T-helper 1 cell treated with Interleukin-12 subunit alpha and Interleukin-12 subunit beta and Interleukin-4 antibody, amounts not matched to agents 30 μg/mL and 1 μg/mL, for 36 hours (primary cell): ENCODE measurements at regions not wholly inside any gene's neighbourhood (a gene's known extent, or its start where the extent isn't known, plus 50 kb on each side); places are given as distances from the start of the nearest gene placed in this dataset.
"Not testable (repeated sequence)": the region's sequence is repeated elsewhere in the genome, so short reads cannot be mapped to it uniquely, and the experiment has no call there.

Experiments
- H3K27ac Mint-ChIP-seq: one replicate; pipeline ENCODE4 v1.8.0; 2021; ENCODE audit warnings: mild to moderate bottlenecking, mixed read lengths
- H3K27me3 Mint-ChIP-seq: one replicate; pipeline ENCODE4 v1.8.0; 2021; ENCODE audit warnings: low read depth, mixed read lengths
- H3K36me3 Mint-ChIP-seq: one replicate; pipeline ENCODE4 v1.8.0; 2021; ENCODE audit warnings: low read depth, mixed read lengths
- H3K4me1 Mint-ChIP-seq: one replicate; pipeline ENCODE4 v1.8.0; 2021; ENCODE audit warnings: low read depth, mixed read lengths
- H3K4me3 Mint-ChIP-seq: one replicate; pipeline ENCODE4 v1.8.0; 2021; ENCODE audit warnings: mild to moderate bottlenecking, moderate library complexity, mixed read lengths
- H3K9me3 Mint-ChIP-seq: one replicate; pipeline ENCODE4 v1.8.0; 2021; ENCODE audit warnings: mixed read lengths

DNA sequence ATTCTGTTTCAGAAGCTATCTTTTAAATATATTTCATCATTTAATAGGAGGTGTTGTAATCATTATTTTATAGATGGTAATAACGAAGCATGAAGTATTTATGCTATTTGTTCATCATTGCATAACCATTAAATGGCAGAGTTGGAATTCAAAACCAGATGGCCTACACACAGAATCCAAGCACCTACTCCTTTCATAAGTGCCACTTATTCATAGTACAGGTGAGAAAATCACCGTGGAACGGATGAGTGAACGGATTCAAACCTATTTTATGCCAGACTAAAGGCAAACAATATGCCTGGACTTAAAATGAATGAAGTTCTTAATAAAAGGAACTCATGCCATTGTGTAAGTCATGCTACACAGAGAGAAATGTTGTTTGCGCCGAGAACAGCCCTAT lies 397.9 kb upstream of the ADGRB3 start:
- Mint-ChIP-seq H3K4me3 (no peak overlapping the region), H3K9me3 (no peaks in the 10 kb centered on the region)

DNA sequence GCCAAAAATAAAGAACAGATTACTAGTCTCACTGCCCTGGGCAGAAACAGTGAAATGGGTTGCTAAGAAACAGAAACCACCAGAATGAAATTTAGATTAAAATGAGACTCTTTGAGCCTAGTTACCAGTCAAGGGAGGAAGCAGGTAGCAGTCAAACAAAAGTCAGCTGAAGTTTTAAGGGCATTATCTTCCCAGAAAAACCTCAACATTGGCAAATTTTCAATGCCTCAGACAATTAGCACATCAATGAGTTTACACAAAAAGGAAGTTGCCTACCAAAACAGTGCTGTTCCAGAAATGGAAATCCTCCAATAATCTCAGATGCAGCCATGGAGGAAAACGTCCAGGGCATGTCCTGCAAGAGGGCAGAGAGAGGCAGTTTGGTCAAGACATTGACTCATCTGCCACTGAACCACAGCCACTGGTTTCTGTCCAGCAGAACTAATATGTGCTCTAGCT lies 399.7 kb upstream of the ADGRB3 start:
- Mint-ChIP-seq H3K4me3 (no peak overlapping the region), H3K27me3 (no peaks in the 10 kb centered on the region), H3K4me1 (no peaks in the 10 kb centered on the region), H3K27ac (no peak overlapping the region), H3K36me3 (no peaks in the 10 kb centered on the region), H3K9me3 (no peaks in the 10 kb centered on the region)

More for the DNA sequence above, 397.9 kb upstream of the ADGRB3 start:
- no peaks in the 10 kb centered on the region for H3K27me3 Mint-ChIP-seq
- H3K27ac Mint-ChIP-seq = no peak overlapping the region
- no peaks in the 10 kb centered on the region for H3K36me3 Mint-ChIP-seq
- no peaks in the 10 kb centered on the region for H3K4me1 Mint-ChIP-seq

DNA sequence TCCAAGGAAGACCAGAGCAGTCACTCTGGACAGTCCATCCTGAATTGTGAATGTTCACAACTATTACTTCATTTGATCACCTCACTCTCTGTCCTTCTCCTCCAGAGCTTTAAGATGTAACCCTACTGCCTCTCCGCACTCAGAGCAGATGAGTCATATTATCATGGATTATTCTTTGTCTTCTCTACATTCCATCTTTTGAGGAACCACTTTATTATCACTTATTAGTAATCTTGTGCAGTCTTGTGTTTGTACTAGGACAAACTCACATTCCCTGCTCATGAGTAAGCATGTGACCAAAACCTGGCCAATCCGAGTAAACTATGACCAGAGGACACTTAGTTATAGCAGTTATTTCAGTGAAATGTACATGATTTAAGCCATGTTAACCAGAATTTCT lies 401.5 kb upstream of the ADGRB3 start:
- Mint-ChIP-seq H3K4me3 (no peak overlapping the region), H3K27me3 (no peaks in the 10 kb centered on the region), H3K36me3 (no peaks in the 10 kb centered on the region), H3K4me1 (no peaks in the 10 kb centered on the region), H3K27ac (no peak overlapping the region), H3K9me3 (no peaks in the 10 kb centered on the region)

GRCh38 chr6:68229566-68229965 lies 405.5 kb upstream of the ADGRB3 start:
- no peak overlapping the region for H3K4me3 Mint-ChIP-seq
- H3K36me3 Mint-ChIP-seq = no peaks in the 10 kb centered on the region
- H3K27ac Mint-ChIP-seq = no peak overlapping the region
- H3K4me1 Mint-ChIP-seq = no peaks in the 10 kb centered on the region
- no peaks in the 10 kb centered on the region for H3K9me3 Mint-ChIP-seq
- no peaks in the 10 kb centered on the region for H3K27me3 Mint-ChIP-seq

- no peak overlapping the region for H3K4me3 Mint-ChIP-seq
- H3K9me3 Mint-ChIP-seq = no peaks in the 10 kb centered on the region
- no peaks in the 10 kb centered on the region for H3K36me3 Mint-ChIP-seq
- H3K4me1 Mint-ChIP-seq = no peaks in the 10 kb centered on the region
- H3K27me3 Mint-ChIP-seq = no peaks in the 10 kb centered on the region
- H3K27ac Mint-ChIP-seq = no peak overlapping the region
These were observed 408.6 kb upstream of the ADGRB3 start for GRCh38 chr6:68226460-68226859.

- Mint-ChIP-seq H3K27ac (no peak overlapping the region), H3K9me3 (no peaks in the 10 kb centered on the region), H3K4me1 (no peaks in the 10 kb centered on the region), H3K4me3 (no peak overlapping the region), H3K36me3 (no peaks in the 10 kb centered on the region), H3K27me3 (no peaks in the 10 kb centered on the region)
These were observed 409.4 kb upstream of the ADGRB3 start for GRCh38 chr6:68225729-68226128.

GRCh38 chr6:68211242-68211795 lies 423.8 kb upstream of the ADGRB3 start:
- Mint-ChIP-seq H3K27me3 (no peaks in the 10 kb centered on the region), H3K36me3 (no peaks in the 10 kb centered on the region), H3K4me1 (no peaks in the 10 kb centered on the region), H3K4me3 (no peak overlapping the region), H3K27ac (no peak overlapping the region), H3K9me3 (peaks cover 22% of the 10 kb centered on the region)

DNA sequence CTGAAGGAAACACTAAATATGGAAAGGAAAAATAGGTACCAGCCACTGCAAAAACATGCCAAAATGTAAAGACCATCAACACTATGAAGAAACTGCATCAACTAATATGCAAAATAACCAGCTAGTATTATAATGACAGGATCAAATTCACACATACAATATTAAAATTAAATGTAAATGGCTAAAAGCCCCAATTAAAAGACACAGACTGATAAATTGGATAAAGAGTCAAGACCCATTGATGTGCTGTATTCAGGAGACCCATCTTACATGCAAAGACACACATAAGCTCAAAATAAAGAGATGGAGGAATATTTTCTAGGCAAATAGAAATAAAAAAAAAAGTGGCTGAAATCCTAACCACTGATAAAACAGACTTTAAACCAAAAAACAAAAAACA lies 427.5 kb upstream of the ADGRB3 start:
- not testable (repeated sequence) for H3K27ac Mint-ChIP-seq, H3K27me3 Mint-ChIP-seq, H3K4me1 Mint-ChIP-seq, H3K36me3 Mint-ChIP-seq, H3K4me3 Mint-ChIP-seq
- H3K9me3 Mint-ChIP-seq = peaks cover 14% of the 10 kb centered on the region

- no peaks in the 10 kb centered on the region for H3K4me1 Mint-ChIP-seq
- no peaks in the 10 kb centered on the region for H3K36me3 Mint-ChIP-seq
- H3K9me3 Mint-ChIP-seq = no peaks in the 10 kb centered on the region
- H3K4me3 Mint-ChIP-seq = no peak overlapping the region
- no peaks in the 10 kb centered on the region for H3K27me3 Mint-ChIP-seq
- no peak overlapping the region for H3K27ac Mint-ChIP-seq
These were observed 434.2 kb upstream of the ADGRB3 start for GRCh38 chr6:68200929-68201328.

GRCh38 chr6:68197356-68197755 lies 437.7 kb upstream of the ADGRB3 start:
- H3K27ac Mint-ChIP-seq = no peak overlapping the region
- H3K36me3 Mint-ChIP-seq = no peaks in the 10 kb centered on the region
- no peaks in the 10 kb centered on the region for H3K27me3 Mint-ChIP-seq
- H3K9me3 Mint-ChIP-seq = no peaks in the 10 kb centered on the region
- no peak overlapping the region for H3K4me3 Mint-ChIP-seq
- H3K4me1 Mint-ChIP-seq = no peaks in the 10 kb centered on the region

GRCh38 chr6:68196645-68197044 lies 438.4 kb upstream of the ADGRB3 start:
- Mint-ChIP-seq H3K9me3 (no peaks in the 10 kb centered on the region), H3K4me1 (no peaks in the 10 kb centered on the region), H3K36me3 (no peaks in the 10 kb centered on the region), H3K27me3 (no peaks in the 10 kb centered on the region), H3K4me3 (no peak overlapping the region), H3K27ac (no peak overlapping the region)

GRCh38 chr6:68195753-68196152 lies 439.3 kb upstream of the ADGRB3 start:
- H3K9me3 Mint-ChIP-seq, H3K27me3 Mint-ChIP-seq: not testable (repeated sequence)

DNA sequence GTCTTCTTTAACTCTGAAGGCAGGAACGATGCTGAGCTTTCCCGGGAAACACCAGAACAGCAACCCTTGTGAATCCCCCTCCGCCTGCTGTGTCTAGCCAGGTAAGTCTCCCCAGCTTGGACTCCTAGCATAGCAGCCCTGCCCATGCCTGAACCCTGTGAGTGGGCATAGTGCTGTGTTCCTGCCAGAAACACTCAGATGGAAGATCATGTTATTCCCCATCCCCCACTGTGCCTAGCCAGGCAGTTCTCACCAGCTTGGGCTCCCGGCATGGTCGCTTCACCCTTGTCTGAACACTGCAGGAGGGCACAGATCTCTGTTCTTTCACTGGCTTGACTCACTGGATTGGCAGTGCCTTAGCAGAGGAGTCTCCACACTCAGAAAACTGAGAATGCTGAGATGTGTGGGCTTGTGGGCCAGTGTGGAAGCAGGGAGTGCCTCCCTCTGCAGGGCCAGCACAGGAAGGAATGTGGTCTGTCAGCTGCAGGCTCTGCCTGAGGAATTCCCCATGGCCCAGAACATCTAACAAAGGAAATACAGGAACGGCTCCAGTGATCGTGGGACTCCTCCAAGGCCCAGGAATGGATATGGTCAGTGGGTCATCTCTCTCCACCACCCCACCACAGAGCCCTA lies 440.1 kb upstream of the ADGRB3 start:
- Mint-ChIP-seq H3K36me3 (no peaks in the 10 kb centered on the region), H3K27me3 (no peaks in the 10 kb centered on the region), H3K4me1 (no peaks in the 10 kb centered on the region), H3K27ac (no peak overlapping the region), H3K4me3 (no peak overlapping the region), H3K9me3 (no peaks in the 10 kb centered on the region)

More at GRCh38 chr6:68195753-68196152, 439.3 kb upstream of the ADGRB3 start:
- not testable (repeated sequence) for H3K4me1 Mint-ChIP-seq, H3K27ac Mint-ChIP-seq, H3K4me3 Mint-ChIP-seq, H3K36me3 Mint-ChIP-seq

- H3K27ac Mint-ChIP-seq = no peak overlapping the region
- no peaks in the 10 kb centered on the region for H3K27me3 Mint-ChIP-seq
- no peaks in the 10 kb centered on the region for H3K9me3 Mint-ChIP-seq
- no peaks in the 10 kb centered on the region for H3K36me3 Mint-ChIP-seq
- no peaks in the 10 kb centered on the region for H3K4me1 Mint-ChIP-seq
- no peak overlapping the region for H3K4me3 Mint-ChIP-seq
These were observed 442.1 kb upstream of the ADGRB3 start for GRCh38 chr6:68192988-68193387.

DNA sequence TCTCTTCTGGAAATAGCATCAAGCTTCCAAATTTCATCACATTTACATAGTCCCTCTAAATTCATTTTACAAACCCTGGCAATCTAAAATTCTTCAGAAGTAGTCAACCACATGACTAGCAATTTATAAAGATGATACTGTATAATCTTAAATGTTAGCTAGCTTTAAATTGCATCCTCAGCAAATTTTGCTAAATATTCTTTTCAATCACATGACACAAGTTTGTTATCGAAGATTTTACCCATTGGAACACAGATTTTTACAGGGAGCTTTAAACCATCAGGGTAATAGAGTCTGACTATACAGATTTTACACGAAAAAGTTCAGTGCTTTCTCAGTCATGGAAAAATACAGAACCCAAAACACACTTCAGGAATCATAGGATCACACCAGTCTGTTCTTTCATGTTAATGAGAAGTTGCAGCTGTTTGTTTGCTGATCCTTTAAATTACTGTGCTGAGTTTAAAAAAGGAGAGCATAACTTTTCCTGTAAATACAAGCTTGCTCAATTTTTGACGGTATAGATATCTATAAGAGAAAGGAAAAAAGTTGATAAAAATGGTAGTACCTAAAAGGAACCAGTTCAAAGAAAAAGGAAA lies 445.8 kb upstream of the ADGRB3 start:
- H3K36me3 Mint-ChIP-seq = no peaks in the 10 kb centered on the region
- no peak overlapping the region for H3K27ac Mint-ChIP-seq
- no peaks in the 10 kb centered on the region for H3K4me1 Mint-ChIP-seq
- no peaks in the 10 kb centered on the region for H3K27me3 Mint-ChIP-seq
- no peak overlapping the region for H3K4me3 Mint-ChIP-seq
- H3K9me3 Mint-ChIP-seq = no peaks in the 10 kb centered on the region
